Gastroesophageal sphincter (tissue), 4 donors: ENCODE measurements at regions not wholly inside any gene's neighbourhood (a gene's known extent, or its start where the extent isn't known, plus 50 kb on each side); places are given as distances from the start of the nearest gene placed in this dataset.

Experiments
- ATAC-seq: fragments of 150-250 bp; one replicate; pipeline ENCODE4 v1.9.1; 2016; ENCODE audit warnings: mild to moderate bottlenecking, moderate library complexity
- H3K27ac ChIP-seq, 4 donors: fragments of 200-600 bp; sonication (generic) in 3 of 4; 1 replicate in 3 of 4; 2 replicates in 1 of 4; pipeline ENCODE4 v1.5.1; 2016 to 2019
- H3K27me3 ChIP-seq: fragments of 200-600 bp; sonication (generic); one replicate; pipeline ENCODE4 v1.5.1; 2019
- H3K36me3 ChIP-seq, 2 donors: fragments of 200-600 bp; sonication (generic); one replicate each; pipeline ENCODE4 v1.5.1; 2019; ENCODE audit warnings: control low read depth in 1 of 2
- H3K4me1 ChIP-seq, 3 donors: fragments of 200-600 bp; sonication (generic); 1 replicate in 2 of 3; 2 replicates in 1 of 3; pipeline ENCODE4 v1.5.1; 2016 to 2019; ENCODE audit warnings: control low read depth in 2 of 3
- H3K4me3 ChIP-seq, 2 donors: fragments of 200-600 bp; sonication (generic); one replicate each; pipeline ENCODE4 v1.5.1; 2019; ENCODE audit warnings: mild to moderate bottlenecking in 1 of 2, moderate library complexity in 1 of 2
- H3K9me3 ChIP-seq, 3 donors: fragments of 200-600 bp; sonication (generic); one replicate each; pipeline ENCODE4 v1.5.1; 2017 to 2019; ENCODE audit warnings: control low read depth in 2 of 3
- CTCF ChIP-seq, 4 experiments: fragments of 200-600 bp in 2 of 4; fragments of 450-650 bp in 2 of 4; sonication (generic) in 1 of 4; IDR thresholded peaks; one replicate each; pipeline ENCODE4 v1.5.1; 2017 to 2019; ENCODE audit warnings: antibody characterized with exemption in 4 of 4, mild to moderate bottlenecking in 2 of 4, moderate library complexity in 2 of 4
- EP300 ChIP-seq: sonication (generic); formaldehyde crosslinking; IDR thresholded peaks from one replicate; pipeline ENCODE4 v1.6.1; 2017; ENCODE audit warnings: antibody characterized with exemption, mild to moderate bottlenecking
- POLR2A ChIP-seq, 2 donors: fragments of 450-650 bp; IDR thresholded peaks; one replicate each; pipeline ENCODE4 v1.6.1; 2017; ENCODE audit warnings: antibody characterized with exemption in 2 of 2, mild to moderate bottlenecking in 2 of 2, moderate library complexity in 1 of 2
- POLR2AphosphoS5 ChIP-seq: sonication (generic); formaldehyde crosslinking; IDR thresholded peaks from one replicate; pipeline ENCODE4 v1.6.1; 2017; ENCODE audit warnings: antibody characterized with exemption
- WGBS, 2 donors: methylation state at CpG; one replicate each; pipeline ENCODE4 v1.1.5; 2018; ENCODE audit warnings: low coverage in 1 of 2; 5-methylcytosine and 5-hydroxymethylcytosine counted together

GRCh38 chr10:107545717-107546116 lies 381.2 kb upstream of the SORCS1 start:
- 100% methylated on average over 1 of the region's 18 CpGs; no CpG with 5 or more reads in 1 of the 2 donors for WGBS, 2 donors
- Histone ChIP-seq H3K27ac (no peak overlapping the region), H3K4me1 (no peaks in the 10 kb centered on the region), H3K4me3 (no peak overlapping the region), H3K36me3 (no peaks in the 10 kb centered on the region), H3K9me3 (no peaks in the 10 kb centered on the region), H3K27me3 (peaks cover 12% of the 10 kb centered on the region)
- no peak for ATAC-seq
- TF ChIP-seq POLR2AphosphoS5 (no peak), CTCF (IDR thresholded peaks at IDR 0.05) (no peak), POLR2A (IDR thresholded peaks at IDR 0.05) (no peak), EP300 (no peak)

GRCh38 chr10:107544706-107545520 lies 380.4 kb upstream of the SORCS1 start:
- H3K27ac ChIP-seq = no peak overlapping the region
- H3K36me3 ChIP-seq = no peaks in the 10 kb centered on the region
- no peak overlapping the region for H3K4me3 ChIP-seq
- TF ChIP-seq CTCF (IDR thresholded peaks at IDR 0.05) = no peak
- no peak for TF ChIP-seq POLR2AphosphoS5
- TF ChIP-seq POLR2A (IDR thresholded peaks at IDR 0.05) = no peak
- TF ChIP-seq EP300 = no peak
- no peaks in the 10 kb centered on the region for H3K9me3 ChIP-seq
- H3K27me3 ChIP-seq = peaks cover 12% of the 10 kb centered on the region
- no peaks in the 10 kb centered on the region for H3K4me1 ChIP-seq
- ATAC-seq = no peak
- 80% methylated on average over 1 of the region's 14 CpGs; no CpG with 5 or more reads in 1 of the 2 donors for WGBS, 2 donors

- Histone ChIP-seq H3K27me3 (peaks cover 8% of the 10 kb centered on the region), H3K4me1 (no peaks in the 10 kb centered on the region), H3K9me3 (no peaks in the 10 kb centered on the region), H3K36me3 (no peaks in the 10 kb centered on the region), H3K4me3 (no peak overlapping the region), H3K27ac (no peak overlapping the region)
- no peak for ATAC-seq
- TF ChIP-seq EP300 = no peak
- TF ChIP-seq POLR2A (IDR thresholded peaks at IDR 0.05) = no peak
- no peak for TF ChIP-seq CTCF (IDR thresholded peaks at IDR 0.05)
- TF ChIP-seq POLR2AphosphoS5 = no peak
- WGBS, 2 donors = 73 to 81% methylated on average over 5 of the region's 5 CpGs
Observed at GRCh38 chr10:107542607-107543006, 378.1 kb upstream of the SORCS1 start.

GRCh38 chr10:107542016-107542415 lies 377.5 kb upstream of the SORCS1 start:
- TF ChIP-seq POLR2A (IDR thresholded peaks at IDR 0.05) (no peak), CTCF (IDR thresholded peaks at IDR 0.05) (no peak), POLR2AphosphoS5 (no peak), EP300 (no peak)
- H3K27ac ChIP-seq = no peak overlapping the region
- no peak overlapping the region for H3K4me3 ChIP-seq
- H3K9me3 ChIP-seq = no peaks in the 10 kb centered on the region
- H3K36me3 ChIP-seq = no peaks in the 10 kb centered on the region
- peaks cover 8% of the 10 kb centered on the region for H3K27me3 ChIP-seq
- H3K4me1 ChIP-seq = no peaks in the 10 kb centered on the region
- ATAC-seq = no peak
- 78 to 79% methylated on average over 1 of the region's 1 CpG for WGBS, 2 donors

GRCh38 chr10:107540981-107541380 lies 376.5 kb upstream of the SORCS1 start:
- 79 to 82% methylated on average over 1 of the region's 1 CpG for whole genome bisulfite sequencing, 2 donors
- ATAC-seq = no peak

More at GRCh38 chr10:107540981-107541380, 376.5 kb upstream of the SORCS1 start:
- no peaks in the 10 kb centered on the region for H3K9me3 ChIP-seq
- H3K27me3 ChIP-seq = peaks cover 8% of the 10 kb centered on the region
- H3K36me3 ChIP-seq = no peaks in the 10 kb centered on the region
- no peak for TF ChIP-seq POLR2AphosphoS5
- no peak for TF ChIP-seq POLR2A (IDR thresholded peaks at IDR 0.05)
- TF ChIP-seq EP300 = no peak
- TF ChIP-seq CTCF (IDR thresholded peaks at IDR 0.05) = no peak
- no peak overlapping the region for H3K4me3 ChIP-seq
- H3K27ac ChIP-seq = no peak overlapping the region
- H3K4me1 ChIP-seq = no peaks in the 10 kb centered on the region
